ENCODE measurements at regions not wholly inside any gene's neighbourhood (a gene's known extent, or its start where the extent isn't known, plus 50 kb on each side); places are given as distances from the start of the nearest gene placed in this dataset.
"Not testable (repeated sequence)": the region's sequence is repeated elsewhere in the genome, so short reads cannot be mapped to it uniquely, and the experiment has no call there.

GRCh38 chr3:162987085-162987794 lies 1490.6 kb downstream of the OTOL1 start:
- not testable (repeated sequence) for TF ChIP-seq CTCF (IDR thresholded peaks at IDR 0.05; ENCODE audit: low read depth, low read length); EZH2phosphoT487 (IDR thresholded peaks at IDR 0.05; ENCODE audit: low read depth)

All from OCI-LY3 (cell line).